Stimulated activated CD8-positive, alpha-beta memory T cell treated with anti-CD3 and anti-CD28 coated beads, Interleukin-2, amount 100 ng/mL, for 48 hours (primary cell): ENCODE measurements at regions not wholly inside any gene's neighbourhood (a gene's known extent, or its start where the extent isn't known, plus 50 kb on each side); places are given as distances from the start of the nearest gene placed in this dataset.
"Not testable (repeated sequence)": the region's sequence is repeated elsewhere in the genome, so short reads cannot be mapped to it uniquely, and the experiment has no call there.

Source experiments
- DNase-seq, 2 donors: peaks; one replicate each; pipeline ENCODE4 v3.0.0-alpha.2; 2020; ENCODE audit warnings: low read depth in 2 of 2

GRCh38 chr5:131107128-131107527, 57.9 kb downstream of the HINT1 start:
- no peak for DNase-seq

GRCh38 chr5:131104169-131104808, 60.8 kb downstream of the HINT1 start:
- DNase-seq = no peak

- no peak for DNase-seq
Measured at GRCh38 chr5:131096774-131097710, 68.0 kb downstream of the HINT1 start.

GRCh38 chr5:131095561-131095960, 69.5 kb downstream of the HINT1 start:
- not testable (repeated sequence) for DNase-seq

- no peak for DNase-seq
Measured at GRCh38 chr5:131084436-131084835, 80.6 kb downstream of the HINT1 start.

GRCh38 chr5:131081913-131082488, 83.1 kb downstream of the HINT1 start:
- no peak for DNase-seq

GRCh38 chr5:131081374-131081773, 83.7 kb downstream of the HINT1 start:
- DNase-seq = no peak

- DNase-seq = no peak
Measured at GRCh38 chr5:131079232-131079631, 85.8 kb downstream of the HINT1 start.

GRCh38 chr5:131068893-131069643, 96.0 kb downstream of the HINT1 start:
- peak; percentile 8 to 21 for DNase-seq

- DNase-seq = no peak
Measured at GRCh38 chr5:131068076-131068475, 97.0 kb downstream of the HINT1 start.

- DNase-seq = no peak
Measured at GRCh38 chr5:131067636-131068035, 97.4 kb downstream of the HINT1 start.

- DNase-seq = no peak
Measured at GRCh38 chr5:131064669-131065371, 100.2 kb downstream of the HINT1 start.

GRCh38 chr5:131042021-131042789, 122.9 kb downstream of the HINT1 start:
- DNase-seq = no peak

GRCh38 chr5:131023498-131023865, 141.6 kb downstream of the HINT1 start:
- DNase-seq = no peak

GRCh38 chr5:131022811-131023497, 142.1 kb downstream of the HINT1 start:
- DNase-seq = no peak

GRCh38 chr5:131021646-131022045, 143.4 kb downstream of the HINT1 start:
- DNase-seq = no peak

- no peak for DNase-seq
Measured at GRCh38 chr5:131019601-131020315, 145.3 kb downstream of the HINT1 start.

GRCh38 chr5:131019111-131019510, 145.9 kb downstream of the HINT1 start:
- DNase-seq = no peak

GRCh38 chr5:131008329-131008728, 156.7 kb downstream of the HINT1 start:
- no peak for DNase-seq
